ENCODE measurements at regions not wholly inside any gene's neighbourhood (a gene's known extent, or its start where the extent isn't known, plus 50 kb on each side); places are given as distances from the start of the nearest gene placed in this dataset.

DNA sequence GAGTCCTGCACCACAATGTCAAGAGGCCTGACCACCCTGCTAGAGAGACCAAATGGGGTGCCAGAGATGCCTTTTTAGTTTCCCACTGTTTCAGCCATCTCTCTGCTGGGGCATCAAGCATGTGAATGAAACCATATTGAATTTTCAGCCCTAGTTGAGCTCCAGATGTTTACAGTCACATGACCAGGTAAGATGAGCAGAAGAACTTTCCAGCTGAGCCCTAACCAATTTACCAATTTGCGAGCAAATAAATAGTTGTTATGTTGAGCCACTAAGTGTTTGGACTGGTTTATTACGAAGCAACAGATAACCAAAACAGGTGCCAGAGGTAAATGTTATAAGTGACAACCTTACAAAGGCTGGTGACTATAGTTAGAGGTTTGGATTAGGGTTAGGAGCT is 209.1 kb upstream of the CCL2 start:
- TF ChIP-seq POLR2AphosphoS5 (IDR thresholded peaks at IDR 0.05; ENCODE audit: insufficient read depth, low read depth, low read length) (no peak), POLR2A (IDR thresholded peaks at IDR 0.05; ENCODE audit: low read depth, low read length) (no peak)

Measured in endothelial cell of umbilical vein (primary cell).